ENCODE measurements at regions not wholly inside any gene's neighbourhood (a gene's known extent, or its start where the extent isn't known, plus 50 kb on each side); places are given as distances from the start of the nearest gene placed in this dataset.

- H3K27ac ChIP-seq (ENCODE audit: low read depth, low read length) = no peak overlapping the region
- peaks cover 4% of the 10 kb centered on the region for H3K9me3 ChIP-seq (ENCODE audit: low read length)
- H3K4me1 ChIP-seq (ENCODE audit: insufficient read depth, low read length) = no peaks in the 10 kb centered on the region
- no peak overlapping the region for H3K9ac ChIP-seq (ENCODE audit: low read length)
- H3K4me3 ChIP-seq (ENCODE audit: low read depth in 1 of 2, low read length in 2 of 2) = no peak overlapping the region
- no peaks in the 10 kb centered on the region for H3K27me3 ChIP-seq (ENCODE audit: control insufficient read depth in 1 of 2, insufficient read depth in 2 of 2, low read length in 2 of 2)
- no peaks in the 10 kb centered on the region for H3K36me3 ChIP-seq (ENCODE audit: insufficient read depth, low read length)
Observed at GRCh38 chr5:158373608-158374395, 514.9 kb upstream of the CLINT1 start.

- H3K4me3 ChIP-seq (ENCODE audit: low read depth in 1 of 2, low read length in 2 of 2) = no peak overlapping the region
- no peaks in the 10 kb centered on the region for H3K4me1 ChIP-seq (ENCODE audit: insufficient read depth, low read length)
- no peak overlapping the region for H3K9ac ChIP-seq (ENCODE audit: low read length)
- no peak overlapping the region for H3K27ac ChIP-seq (ENCODE audit: low read depth, low read length)
- H3K36me3 ChIP-seq (ENCODE audit: insufficient read depth, low read length) = no peaks in the 10 kb centered on the region
- no peaks in the 10 kb centered on the region for H3K27me3 ChIP-seq (ENCODE audit: control insufficient read depth in 1 of 2, insufficient read depth in 2 of 2, low read length in 2 of 2)
- H3K9me3 ChIP-seq (ENCODE audit: low read length) = no peaks in the 10 kb centered on the region
Observed at GRCh38 chr5:158369241-158369640, 510.3 kb upstream of the CLINT1 start.

DNA sequence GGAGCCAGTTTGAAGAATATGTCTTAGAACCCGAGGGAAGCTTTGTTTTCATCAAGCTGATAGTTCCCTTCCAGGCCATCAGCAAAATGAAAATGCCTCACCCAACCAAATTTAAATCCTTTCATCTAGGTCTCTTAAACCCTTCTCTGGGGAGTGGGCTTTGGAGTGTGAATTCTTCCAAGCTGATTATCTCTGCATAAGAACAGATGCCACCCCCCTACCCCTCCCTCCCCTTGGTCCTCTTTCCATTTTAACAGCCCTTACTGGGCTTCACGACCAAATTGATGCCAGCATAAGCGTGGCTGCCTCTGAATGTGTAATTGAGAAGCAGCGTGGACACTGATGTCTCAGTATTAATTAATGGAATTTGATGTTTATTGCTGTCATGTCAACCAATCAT is 509.7 kb upstream of the CLINT1 start:
- no peak overlapping the region for H3K4me3 ChIP-seq (ENCODE audit: low read depth in 1 of 2, low read length in 2 of 2)
- H3K27me3 ChIP-seq (ENCODE audit: control insufficient read depth in 1 of 2, insufficient read depth in 2 of 2, low read length in 2 of 2) = no peaks in the 10 kb centered on the region
- H3K9ac ChIP-seq (ENCODE audit: low read length) = no peak overlapping the region
- H3K9me3 ChIP-seq (ENCODE audit: low read length) = no peaks in the 10 kb centered on the region
- H3K27ac ChIP-seq (ENCODE audit: low read depth, low read length) = no peak overlapping the region
- H3K36me3 ChIP-seq (ENCODE audit: insufficient read depth, low read length) = no peaks in the 10 kb centered on the region
- no peaks in the 10 kb centered on the region for H3K4me1 ChIP-seq (ENCODE audit: insufficient read depth, low read length)

DNA sequence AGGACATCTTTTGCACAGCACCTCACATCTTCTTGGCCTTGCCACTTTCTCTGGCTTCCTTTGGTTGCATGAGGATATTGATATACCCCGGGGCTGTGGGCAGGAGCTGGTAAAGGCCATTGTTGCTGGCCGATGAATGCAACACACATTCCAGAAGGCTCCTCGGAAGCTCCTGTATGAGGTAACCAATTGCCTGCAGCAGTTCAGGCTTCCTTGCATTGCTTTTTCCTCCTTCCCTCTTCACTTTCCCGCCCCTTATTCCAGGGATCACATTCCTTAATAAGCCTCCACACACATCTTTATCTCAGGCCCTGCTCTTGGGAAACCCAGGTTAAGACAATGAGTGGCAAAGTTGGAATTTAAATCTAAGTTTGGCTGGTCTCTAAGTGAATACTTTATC is 505.4 kb upstream of the CLINT1 start:
- Histone ChIP-seq H3K27me3 (ENCODE audit: control insufficient read depth in 1 of 2, insufficient read depth in 2 of 2, low read length in 2 of 2) (no peaks in the 10 kb centered on the region), H3K4me3 (ENCODE audit: low read depth in 1 of 2, low read length in 2 of 2) (no peak overlapping the region), H3K27ac (ENCODE audit: low read depth, low read length) (no peak overlapping the region), H3K36me3 (ENCODE audit: insufficient read depth, low read length) (no peaks in the 10 kb centered on the region), H3K9ac (ENCODE audit: low read length) (no peak overlapping the region), H3K9me3 (ENCODE audit: low read length) (no peaks in the 10 kb centered on the region), H3K4me1 (ENCODE audit: insufficient read depth, low read length) (no peaks in the 10 kb centered on the region)

- Histone ChIP-seq H3K4me1 (ENCODE audit: insufficient read depth, low read length) (no peaks in the 10 kb centered on the region), H3K27me3 (ENCODE audit: control insufficient read depth in 1 of 2, insufficient read depth in 2 of 2, low read length in 2 of 2) (no peaks in the 10 kb centered on the region), H3K36me3 (ENCODE audit: insufficient read depth, low read length) (no peaks in the 10 kb centered on the region), H3K4me3 (ENCODE audit: low read depth in 1 of 2, low read length in 2 of 2) (no peak overlapping the region), H3K27ac (ENCODE audit: low read depth, low read length) (no peak overlapping the region), H3K9me3 (ENCODE audit: low read length) (no peaks in the 10 kb centered on the region), H3K9ac (ENCODE audit: low read length) (no peak overlapping the region)
Observed at GRCh38 chr5:158354958-158355357, 496.0 kb upstream of the CLINT1 start.

GRCh38 chr5:158351485-158352125 is 492.7 kb upstream of the CLINT1 start:
- H3K36me3 ChIP-seq (ENCODE audit: insufficient read depth, low read length) = no peaks in the 10 kb centered on the region
- H3K4me3 ChIP-seq (ENCODE audit: low read depth in 1 of 2, low read length in 2 of 2) = no peak overlapping the region
- H3K4me1 ChIP-seq (ENCODE audit: insufficient read depth, low read length) = no peaks in the 10 kb centered on the region
- H3K27ac ChIP-seq (ENCODE audit: low read depth, low read length) = no peak overlapping the region
- H3K9ac ChIP-seq (ENCODE audit: low read length) = no peak overlapping the region
- H3K27me3 ChIP-seq (ENCODE audit: control insufficient read depth in 1 of 2, insufficient read depth in 2 of 2, low read length in 2 of 2) = no peaks in the 10 kb centered on the region
- no peaks in the 10 kb centered on the region for H3K9me3 ChIP-seq (ENCODE audit: low read length)

DNA sequence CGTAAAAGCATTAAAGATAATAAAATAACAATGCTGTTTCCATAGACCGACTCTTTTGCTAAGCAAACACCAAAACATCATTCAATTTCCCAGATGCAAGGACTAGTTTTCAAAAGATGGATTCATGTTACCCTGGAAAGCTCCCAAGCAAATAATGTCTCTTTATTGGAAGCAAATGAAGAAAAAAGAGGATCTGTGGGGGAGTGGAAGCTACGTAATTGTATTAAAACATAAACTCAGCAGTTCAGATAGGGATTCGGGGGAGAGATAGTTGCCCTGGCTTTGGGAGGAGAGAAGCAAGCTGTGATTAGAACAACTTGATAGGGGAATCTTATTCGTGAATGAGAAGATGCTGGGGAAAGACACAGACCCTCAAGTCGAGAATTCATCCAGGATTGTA is 491.0 kb upstream of the CLINT1 start:
- Histone ChIP-seq H3K36me3 (ENCODE audit: insufficient read depth, low read length) (no peaks in the 10 kb centered on the region), H3K9me3 (ENCODE audit: low read length) (peaks cover 5% of the 10 kb centered on the region), H3K4me3 (ENCODE audit: low read depth in 1 of 2, low read length in 2 of 2) (no peak overlapping the region), H3K27me3 (ENCODE audit: control insufficient read depth in 1 of 2, insufficient read depth in 2 of 2, low read length in 2 of 2) (no peaks in the 10 kb centered on the region), H3K4me1 (ENCODE audit: insufficient read depth, low read length) (no peaks in the 10 kb centered on the region), H3K9ac (ENCODE audit: low read length) (no peak overlapping the region), H3K27ac (ENCODE audit: low read depth, low read length) (no peak overlapping the region)

DNA sequence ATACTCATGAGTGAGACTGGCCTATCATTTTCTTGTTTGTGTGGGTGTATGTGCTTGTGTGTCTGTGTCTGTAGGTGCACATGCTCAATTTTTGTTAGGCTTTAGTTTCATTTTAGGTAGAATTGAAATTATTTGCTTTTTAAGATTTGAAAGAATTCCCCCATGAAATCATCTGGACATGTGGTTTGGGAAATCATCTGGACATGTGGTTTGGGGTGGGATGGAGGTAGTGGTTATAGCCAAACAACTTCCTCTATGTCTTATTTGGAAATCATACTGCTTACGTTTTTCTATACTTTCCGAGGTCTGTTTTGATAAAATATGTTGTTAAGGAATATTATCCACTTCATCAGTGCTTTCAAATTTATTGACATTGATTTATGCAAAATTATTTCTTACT is 485.4 kb upstream of the CLINT1 start:
- H3K9ac ChIP-seq (ENCODE audit: low read length) = no peak overlapping the region
- H3K4me3 ChIP-seq (ENCODE audit: low read depth in 1 of 2, low read length in 2 of 2) = no peak overlapping the region
- H3K27ac ChIP-seq (ENCODE audit: low read depth, low read length) = no peak overlapping the region
- H3K36me3 ChIP-seq (ENCODE audit: insufficient read depth, low read length) = no peaks in the 10 kb centered on the region
- peaks cover 5% of the 10 kb centered on the region for H3K9me3 ChIP-seq (ENCODE audit: low read length)
- no peaks in the 10 kb centered on the region for H3K27me3 ChIP-seq (ENCODE audit: control insufficient read depth in 1 of 2, insufficient read depth in 2 of 2, low read length in 2 of 2)
- H3K4me1 ChIP-seq (ENCODE audit: insufficient read depth, low read length) = no peaks in the 10 kb centered on the region

DNA sequence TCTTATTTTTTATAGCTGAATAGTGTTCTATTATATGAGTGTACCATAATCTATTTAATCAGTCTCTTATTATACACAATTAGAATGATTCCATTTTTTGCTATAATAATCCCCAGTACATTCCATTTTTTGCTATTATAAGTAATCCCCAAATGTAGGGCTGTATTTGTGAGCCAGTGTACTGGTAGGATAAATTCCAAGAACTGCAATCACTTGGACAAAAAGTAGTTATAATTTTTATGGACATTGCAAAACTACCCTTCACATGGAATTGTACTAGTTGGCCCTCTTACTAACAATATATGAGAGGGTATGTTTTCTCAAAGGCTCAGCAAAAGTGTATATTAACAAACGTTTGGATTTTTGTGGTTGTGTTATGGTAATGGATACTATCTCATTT is 481.7 kb upstream of the CLINT1 start:
- Histone ChIP-seq H3K27ac (ENCODE audit: low read depth, low read length) (no peak overlapping the region), H3K36me3 (ENCODE audit: insufficient read depth, low read length) (no peaks in the 10 kb centered on the region), H3K9ac (ENCODE audit: low read length) (no peak overlapping the region), H3K27me3 (ENCODE audit: control insufficient read depth in 1 of 2, insufficient read depth in 2 of 2, low read length in 2 of 2) (no peaks in the 10 kb centered on the region), H3K9me3 (ENCODE audit: low read length) (peaks cover 2% of the 10 kb centered on the region), H3K4me3 (ENCODE audit: low read depth in 1 of 2, low read length in 2 of 2) (no peak overlapping the region), H3K4me1 (ENCODE audit: insufficient read depth, low read length) (no peaks in the 10 kb centered on the region)

GRCh38 chr5:158326256-158326655 is 467.3 kb upstream of the CLINT1 start:
- H3K9me3 ChIP-seq (ENCODE audit: low read length) = no peaks in the 10 kb centered on the region
- H3K9ac ChIP-seq (ENCODE audit: low read length) = no peak overlapping the region
- no peak overlapping the region for H3K4me3 ChIP-seq (ENCODE audit: low read depth in 1 of 2, low read length in 2 of 2)
- H3K27me3 ChIP-seq (ENCODE audit: control insufficient read depth in 1 of 2, insufficient read depth in 2 of 2, low read length in 2 of 2) = no peaks in the 10 kb centered on the region
- H3K36me3 ChIP-seq (ENCODE audit: insufficient read depth, low read length) = no peaks in the 10 kb centered on the region
- no peak overlapping the region for H3K27ac ChIP-seq (ENCODE audit: low read depth, low read length)
- peaks cover 2% of the 10 kb centered on the region for H3K4me1 ChIP-seq (ENCODE audit: insufficient read depth, low read length)

GRCh38 chr5:158324236-158324635 is 465.3 kb upstream of the CLINT1 start:
- H3K27me3 ChIP-seq (ENCODE audit: control insufficient read depth in 1 of 2, insufficient read depth in 2 of 2, low read length in 2 of 2) = no peaks in the 10 kb centered on the region
- H3K4me3 ChIP-seq (ENCODE audit: low read depth in 1 of 2, low read length in 2 of 2) = no peak overlapping the region
- H3K4me1 ChIP-seq (ENCODE audit: insufficient read depth, low read length) = peaks cover 18% of the 10 kb centered on the region
- no peaks in the 10 kb centered on the region for H3K36me3 ChIP-seq (ENCODE audit: insufficient read depth, low read length)
- H3K27ac ChIP-seq (ENCODE audit: low read depth, low read length) = no peak overlapping the region
- no peaks in the 10 kb centered on the region for H3K9me3 ChIP-seq (ENCODE audit: low read length)
- no peak overlapping the region for H3K9ac ChIP-seq (ENCODE audit: low read length)

- no peaks in the 10 kb centered on the region for H3K36me3 ChIP-seq (ENCODE audit: insufficient read depth, low read length)
- no peak overlapping the region for H3K4me3 ChIP-seq (ENCODE audit: low read depth in 1 of 2, low read length in 2 of 2)
- H3K9ac ChIP-seq (ENCODE audit: low read length) = no peak overlapping the region
- no peak overlapping the region for H3K27ac ChIP-seq (ENCODE audit: low read depth, low read length)
- H3K4me1 ChIP-seq (ENCODE audit: insufficient read depth, low read length) = peaks cover 18% of the 10 kb centered on the region
- no peaks in the 10 kb centered on the region for H3K9me3 ChIP-seq (ENCODE audit: low read length)
- no peaks in the 10 kb centered on the region for H3K27me3 ChIP-seq (ENCODE audit: control insufficient read depth in 1 of 2, insufficient read depth in 2 of 2, low read length in 2 of 2)
Observed at GRCh38 chr5:158322620-158323019, 463.7 kb upstream of the CLINT1 start.

Data from muscle layer of colon (tissue), 2 donors.